Lung microvascular endothelial cell (primary cell): ENCODE measurements at regions not wholly inside any gene's neighbourhood (a gene's known extent, or its start where the extent isn't known, plus 50 kb on each side); places are given as distances from the start of the nearest gene placed in this dataset.
"Not testable (repeated sequence)": the region's sequence is repeated elsewhere in the genome, so short reads cannot be mapped to it uniquely, and the experiment has no call there.

Source experiments
- DNase-seq, 2 donors: peaks; one replicate each; pipeline versions ENCODE4 v3.0.0 to v3.0.0-alpha.2; 2010; ENCODE audit warnings: low read depth in 2 of 2

DNA sequence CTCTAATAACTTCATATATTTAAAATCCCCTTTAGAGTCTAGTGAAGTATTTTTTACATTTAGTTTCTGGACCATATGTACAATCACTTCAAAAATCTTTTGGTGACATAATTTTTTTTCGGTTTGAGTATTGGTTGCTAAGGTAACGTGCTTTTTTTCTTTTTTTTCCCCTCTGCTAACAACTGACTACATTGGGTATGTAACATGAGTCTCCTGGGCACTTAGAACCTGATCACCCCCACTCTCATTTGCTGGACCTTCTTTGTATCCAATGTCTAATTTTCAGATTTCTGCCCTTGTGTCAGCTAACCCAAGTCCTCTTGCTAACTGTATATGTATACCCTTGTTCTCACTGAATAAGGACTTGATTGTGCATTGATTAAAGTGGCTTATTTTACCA lies 592.9 kb upstream of the FLRT2 start:
- DNase-seq, result no peak

GRCh38 chr14:84937449-84937848 lies 592.5 kb upstream of the FLRT2 start:
- DNase-seq, result no peak

- not testable (repeated sequence) for DNase-seq
Measured at GRCh38 chr14:84944901-84945300, 585.0 kb upstream of the FLRT2 start.

- no peak for DNase-seq
Measured at GRCh38 chr14:84959851-84960520, 570.0 kb upstream of the FLRT2 start.

DNA sequence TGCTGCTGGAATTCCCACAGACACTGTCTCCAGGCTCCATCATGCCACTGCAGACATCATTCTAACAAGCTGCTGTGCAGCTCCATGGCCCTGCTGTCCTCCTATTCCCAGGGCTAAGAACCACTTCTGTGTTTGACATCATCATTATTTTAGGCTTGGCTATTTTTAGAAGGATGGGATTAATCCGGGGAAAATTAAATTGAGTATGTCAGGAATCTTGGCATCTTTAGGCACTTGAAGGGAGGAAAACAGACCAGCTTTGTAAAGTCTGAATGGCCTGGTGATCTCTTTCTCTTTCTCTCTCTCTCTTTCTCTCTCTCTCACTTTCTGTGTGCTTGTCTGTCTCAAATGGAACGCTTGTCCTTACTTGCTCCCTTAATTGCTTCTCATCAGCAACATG lies 568.3 kb upstream of the FLRT2 start:
- no peak for DNase-seq

DNA sequence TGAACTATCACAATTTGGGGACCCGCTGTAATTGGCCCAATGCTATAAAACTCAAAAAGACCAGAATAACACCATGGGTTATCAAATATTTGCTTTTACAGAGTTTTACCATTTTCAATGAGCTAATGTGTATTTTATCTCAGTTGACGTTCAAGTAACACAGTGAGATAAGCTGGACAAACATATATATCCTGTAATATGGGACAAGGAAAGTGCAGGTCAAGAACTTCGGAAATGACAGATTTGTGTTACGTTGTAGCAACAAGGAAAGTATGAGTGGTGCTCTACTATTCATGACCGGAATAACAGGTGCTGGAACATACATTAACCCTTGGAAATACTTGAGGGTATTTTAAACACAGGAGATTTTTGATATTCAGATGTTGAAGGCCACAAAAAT lies 566.4 kb upstream of the FLRT2 start:
- peak; percentile 4 to 92 for DNase-seq

DNA sequence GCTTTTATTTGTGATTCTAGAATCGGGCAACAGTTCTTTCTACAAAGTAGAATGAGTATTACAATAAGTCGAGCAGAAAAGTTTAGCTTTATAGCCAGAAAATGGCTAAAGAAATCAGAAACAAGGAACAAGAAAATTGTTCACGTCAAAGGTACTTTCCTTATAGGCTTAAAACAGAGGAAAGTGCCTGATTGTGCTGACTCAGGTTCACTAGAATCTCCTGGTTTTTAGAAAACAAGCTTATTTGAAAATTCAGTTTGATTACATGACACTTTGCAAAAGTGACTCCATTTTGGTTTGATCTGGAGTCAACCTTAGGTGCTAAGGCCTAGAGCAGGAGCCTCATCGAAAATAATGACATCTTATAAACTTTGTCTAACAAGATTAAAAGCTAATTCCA lies 564.7 kb upstream of the FLRT2 start:
- no peak for DNase-seq

DNA sequence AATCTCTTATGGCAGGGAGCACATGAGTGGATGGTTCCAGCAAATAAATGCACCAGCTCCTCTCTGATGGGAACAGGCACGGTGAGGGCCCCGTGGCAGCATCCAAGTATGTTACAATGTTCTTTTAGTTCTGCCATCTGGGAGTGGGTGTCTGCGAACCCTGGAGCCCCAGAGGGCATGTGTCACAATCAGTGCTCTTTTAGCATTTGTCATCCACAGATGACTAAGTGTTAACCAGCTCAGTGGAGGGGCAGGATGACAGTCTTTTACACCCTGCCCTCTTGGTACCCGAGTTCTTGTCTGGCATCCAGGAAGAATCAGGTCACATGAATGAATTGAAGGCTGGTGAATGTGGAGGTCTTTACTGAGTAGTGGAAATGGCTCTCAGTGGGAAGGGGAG lies 560.4 kb upstream of the FLRT2 start:
- no peak for DNase-seq

GRCh38 chr14:84975241-84975902 lies 554.6 kb upstream of the FLRT2 start:
- no peak for DNase-seq

GRCh38 chr14:84976805-84977204 lies 553.1 kb upstream of the FLRT2 start:
- no peak for DNase-seq

GRCh38 chr14:84987042-84987441 lies 542.9 kb upstream of the FLRT2 start:
- DNase-seq, result no peak

DNA sequence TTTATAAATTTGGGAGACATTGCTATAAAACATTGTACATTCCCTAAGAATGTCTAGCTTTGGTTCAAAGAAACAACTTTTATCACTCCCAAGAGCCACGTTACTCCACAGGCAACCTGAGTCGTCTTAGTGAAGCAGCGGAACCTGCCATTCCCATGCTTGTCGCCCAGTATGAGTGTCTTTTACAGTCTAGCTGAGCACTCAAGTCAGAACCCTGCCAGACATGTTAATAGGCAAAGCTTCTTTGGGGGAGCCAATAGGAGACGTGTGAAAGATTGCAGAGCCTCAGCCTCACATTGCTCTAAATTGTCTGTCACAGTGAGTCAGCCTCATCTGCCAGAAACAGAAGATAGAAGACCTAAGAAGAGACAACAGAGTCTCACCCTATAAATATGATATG lies 541.6 kb upstream of the FLRT2 start:
- DNase-seq, result no peak

DNA sequence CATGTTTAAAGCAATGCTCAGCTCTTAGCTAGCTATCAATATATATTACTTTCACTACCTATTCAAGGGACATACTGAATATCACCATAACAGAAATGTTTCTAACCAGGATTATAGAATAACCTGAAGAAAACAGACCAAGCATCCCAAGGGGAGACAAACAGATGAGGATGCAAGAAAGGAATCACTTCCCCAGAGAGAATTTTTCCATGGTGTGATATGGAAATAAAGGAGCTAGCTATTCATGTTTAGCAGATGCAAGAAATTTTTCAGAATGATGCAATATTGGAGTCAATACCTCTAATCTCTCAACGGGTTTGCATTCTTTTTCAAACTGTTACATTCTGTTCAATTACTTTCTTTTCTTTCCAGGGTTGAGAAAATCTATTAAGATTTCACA lies 538.9 kb upstream of the FLRT2 start:
- DNase-seq, result no peak

- DNase-seq, result no peak
Measured at GRCh38 chr14:84998216-84998615, 531.7 kb upstream of the FLRT2 start.

DNA sequence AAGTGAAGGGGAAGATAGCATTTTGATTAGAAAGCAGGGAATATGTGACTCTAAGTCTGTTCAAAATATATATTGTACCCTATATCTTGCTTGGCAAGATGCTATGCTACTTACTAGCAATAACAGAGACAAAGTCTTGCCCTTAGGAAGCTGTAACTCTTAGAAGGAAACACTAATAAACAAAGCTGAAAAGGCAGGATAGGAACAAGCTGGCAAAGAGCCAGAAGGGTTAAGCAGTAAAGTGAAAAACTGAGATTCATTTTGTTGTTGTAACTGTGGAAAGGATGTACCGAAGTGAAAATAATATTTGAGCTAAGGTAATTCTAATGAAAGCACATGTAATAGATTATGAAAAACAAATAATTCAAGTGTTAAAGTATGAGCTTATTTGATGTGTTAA lies 527.1 kb upstream of the FLRT2 start:
- DNase-seq, result peak in 1 of 2 donors; percentile 21

- no peak for DNase-seq
Measured at GRCh38 chr14:85003805-85004204, 526.1 kb upstream of the FLRT2 start.

DNA sequence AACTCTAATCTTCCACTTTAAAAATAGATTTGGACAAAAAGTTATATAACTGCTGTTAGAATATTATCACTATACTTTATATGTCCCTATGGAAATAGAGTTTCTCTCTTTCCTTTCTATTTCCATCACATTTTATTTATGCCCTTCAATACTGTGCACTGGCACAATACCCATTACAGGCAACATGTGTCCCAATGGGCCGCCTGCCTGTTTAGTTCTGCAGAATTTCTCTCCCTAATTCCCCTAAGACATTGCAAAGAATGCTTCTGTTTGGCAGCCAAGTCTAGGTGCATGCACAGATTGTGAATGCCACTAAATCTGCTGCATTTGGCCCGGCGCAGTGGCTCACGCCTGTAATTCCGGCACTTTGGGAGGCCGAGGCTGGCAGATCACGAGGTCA lies 520.4 kb upstream of the FLRT2 start:
- DNase-seq, result no peak

DNA sequence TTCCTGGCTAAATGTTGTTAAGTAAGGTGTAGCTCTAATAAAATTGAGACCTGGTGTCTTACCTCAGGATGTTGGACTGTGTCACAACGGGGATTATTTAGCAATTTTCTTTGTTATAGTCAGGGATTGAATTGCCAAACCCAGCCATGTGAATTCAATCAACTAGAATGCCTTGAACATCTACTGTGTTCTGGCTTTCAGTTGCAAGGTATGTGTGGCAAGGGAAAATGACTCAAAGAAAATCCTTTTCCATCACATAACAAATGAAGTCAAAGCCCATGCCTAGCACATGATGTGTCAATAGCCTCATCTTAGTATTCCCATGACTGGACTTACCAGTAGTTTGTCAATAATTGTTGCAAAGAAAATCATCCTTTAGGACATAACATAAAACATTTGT lies 519.8 kb upstream of the FLRT2 start:
- DNase-seq, result no peak

- no peak for DNase-seq
Measured at GRCh38 chr14:85016496-85016895, 513.4 kb upstream of the FLRT2 start.

DNA sequence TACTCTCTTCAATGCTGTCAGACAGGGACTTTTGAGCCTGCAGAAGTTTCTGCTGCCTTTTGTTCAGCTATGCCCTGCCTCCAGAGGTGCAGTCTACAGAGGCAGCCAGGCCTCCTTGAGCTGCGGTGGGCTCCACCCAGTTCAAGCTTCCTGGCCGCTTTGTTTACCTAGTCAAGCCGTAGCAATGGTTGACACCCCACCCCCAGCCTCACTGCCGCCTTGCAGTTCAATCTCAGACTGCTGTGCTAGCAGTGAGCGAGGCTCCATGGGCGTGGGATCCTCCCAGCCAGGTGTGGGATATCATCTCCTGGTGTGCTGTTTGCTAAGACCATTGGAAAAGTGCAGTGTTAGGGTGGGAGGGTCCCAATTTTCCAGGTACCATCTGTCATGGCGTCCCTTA lies 506.1 kb upstream of the FLRT2 start:
- DNase-seq, result not testable (repeated sequence)

- DNase-seq, result no peak
Measured at GRCh38 chr14:85024931-85025330, 505.0 kb upstream of the FLRT2 start.

DNA sequence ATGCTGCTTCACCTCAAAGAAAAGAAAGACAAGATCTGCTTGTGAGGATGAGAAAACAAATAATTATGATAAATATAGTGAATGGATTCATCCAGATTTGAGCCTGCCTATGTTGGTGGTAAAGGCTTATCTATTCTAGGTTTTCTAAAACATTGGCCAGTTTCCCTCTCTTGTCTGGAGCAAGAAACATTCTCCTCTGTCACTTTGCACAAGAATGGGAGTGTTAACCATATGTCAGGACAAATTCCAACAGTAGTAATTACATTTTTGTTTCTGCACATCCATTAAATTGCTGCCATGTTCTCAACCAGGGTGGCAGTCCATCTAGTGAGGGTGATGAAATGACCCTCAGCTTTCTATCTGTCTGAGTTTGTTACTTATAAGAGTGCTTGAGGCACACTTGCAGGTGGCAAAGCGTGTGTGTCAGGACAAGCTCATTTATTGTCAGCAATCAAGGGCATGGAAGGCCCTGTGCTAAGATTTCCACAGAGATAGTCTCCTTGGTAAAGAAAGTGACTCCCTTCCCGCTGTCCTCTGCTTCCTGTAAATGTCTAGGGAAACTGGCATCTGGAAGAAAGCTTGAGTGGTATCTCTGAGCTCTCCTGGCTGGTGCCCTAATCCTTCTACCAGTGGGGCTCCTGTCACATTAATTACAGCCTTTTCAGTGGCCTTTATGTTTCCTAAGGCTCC lies 502.1 kb upstream of the FLRT2 start:
- DNase-seq, result no peak

GRCh38 chr14:85037411-85037810 lies 492.5 kb upstream of the FLRT2 start:
- no peak for DNase-seq
